GM12891 (cell line): ENCODE measurements at regions not wholly inside any gene's neighbourhood (a gene's known extent, or its start where the extent isn't known, plus 50 kb on each side); places are given as distances from the start of the nearest gene placed in this dataset.

Experiments
- POLR2A ChIP-seq: IDR thresholded peaks from 2 replicates; pipeline ENCODE4 v1.6.1; 2011; ENCODE audit warnings: low read depth, low read length, control low read depth
- POLR2AphosphoS5 ChIP-seq: IDR thresholded peaks from 2 replicates; pipeline ENCODE4 v1.6.1; 2011; ENCODE audit warnings: low read depth, low read length, control low read depth
- SPI1 ChIP-seq: IDR thresholded peaks from 2 replicates; pipeline ENCODE4 v1.6.1; 2011; ENCODE audit warnings: low read depth, low read length, control low read depth

DNA sequence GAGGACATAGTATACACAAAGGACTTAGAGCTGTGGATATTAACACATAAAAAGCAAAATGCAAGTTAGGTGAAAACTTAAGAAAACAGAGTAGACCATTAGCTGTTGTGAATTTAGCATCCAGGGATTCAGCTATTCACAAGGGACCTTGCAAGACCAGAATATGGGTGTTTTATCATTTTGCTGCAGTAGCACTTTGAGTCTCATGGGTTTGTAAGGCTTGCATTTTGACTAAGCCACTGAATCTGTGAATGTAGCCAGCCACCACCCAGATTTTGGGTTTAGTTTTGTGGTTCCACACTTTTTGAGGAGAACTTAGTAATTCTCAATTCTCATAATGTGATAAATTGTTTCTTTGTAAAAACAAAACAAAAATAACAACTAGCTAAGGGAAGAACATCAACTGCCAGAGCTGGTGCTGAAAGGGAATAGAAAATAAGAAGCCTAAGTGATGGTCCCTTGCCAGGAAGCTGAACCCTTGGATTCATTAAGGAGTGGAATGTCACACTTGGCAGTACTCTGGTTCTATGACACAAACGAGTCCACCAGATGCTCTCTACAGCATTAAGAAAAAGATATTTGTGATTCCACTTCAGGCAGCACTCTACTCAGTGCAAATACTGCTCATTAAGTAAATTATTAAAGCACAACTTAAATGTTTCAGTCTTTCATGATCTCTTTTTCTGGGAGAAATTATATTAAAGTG, 557.4 kb upstream of the ZNF462 start:
- TF ChIP-seq POLR2AphosphoS5 (no peak), POLR2A (no peak), SPI1 (no peak)
